C4-2B (cell line): ENCODE measurements at regions not wholly inside any gene's neighbourhood (a gene's known extent, or its start where the extent isn't known, plus 50 kb on each side); places are given as distances from the start of the nearest gene placed in this dataset.

Source experiments
- ZFX ChIP-seq: fragments of 450-650 bp; IDR thresholded peaks from 2 replicates; pipeline ENCODE4 v1.6.1; 2017
- TF ChIP-seq, protein P1 (sequence below): fragments of 450-650 bp; conservative IDR thresholded peaks from 2 replicates; pipeline ENCODE4 v1.5.1; 2017; ENCODE audit warnings: mild to moderate bottlenecking

DNA sequence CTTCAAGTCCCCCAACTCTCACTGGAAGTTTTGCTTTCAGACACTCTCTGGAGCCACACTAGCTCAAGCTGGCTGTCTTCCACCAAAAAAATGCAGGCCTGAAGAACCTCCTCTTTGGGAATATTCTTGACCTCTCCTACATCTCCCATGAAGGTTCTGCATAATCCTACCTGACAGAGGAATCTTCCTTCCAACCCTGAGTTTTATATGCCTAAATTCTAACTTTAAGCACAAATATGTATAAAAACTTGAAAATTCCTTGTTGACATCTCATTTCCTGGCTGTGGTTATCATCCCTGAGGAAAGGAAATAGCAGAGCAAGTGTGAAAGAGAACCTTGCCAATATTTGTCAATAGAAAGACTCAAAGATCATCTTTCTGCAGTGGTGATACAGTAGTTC, 249.0 kb downstream of the LPIN1 start:
- TF ChIP-seq, protein P1, sequence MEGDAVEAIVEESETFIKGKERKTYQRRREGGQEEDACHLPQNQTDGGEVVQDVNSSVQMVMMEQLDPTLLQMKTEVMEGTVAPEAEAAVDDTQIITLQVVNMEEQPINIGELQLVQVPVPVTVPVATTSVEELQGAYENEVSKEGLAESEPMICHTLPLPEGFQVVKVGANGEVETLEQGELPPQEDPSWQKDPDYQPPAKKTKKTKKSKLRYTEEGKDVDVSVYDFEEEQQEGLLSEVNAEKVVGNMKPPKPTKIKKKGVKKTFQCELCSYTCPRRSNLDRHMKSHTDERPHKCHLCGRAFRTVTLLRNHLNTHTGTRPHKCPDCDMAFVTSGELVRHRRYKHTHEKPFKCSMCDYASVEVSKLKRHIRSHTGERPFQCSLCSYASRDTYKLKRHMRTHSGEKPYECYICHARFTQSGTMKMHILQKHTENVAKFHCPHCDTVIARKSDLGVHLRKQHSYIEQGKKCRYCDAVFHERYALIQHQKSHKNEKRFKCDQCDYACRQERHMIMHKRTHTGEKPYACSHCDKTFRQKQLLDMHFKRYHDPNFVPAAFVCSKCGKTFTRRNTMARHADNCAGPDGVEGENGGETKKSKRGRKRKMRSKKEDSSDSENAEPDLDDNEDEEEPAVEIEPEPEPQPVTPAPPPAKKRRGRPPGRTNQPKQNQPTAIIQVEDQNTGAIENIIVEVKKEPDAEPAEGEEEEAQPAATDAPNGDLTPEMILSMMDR, result no peak
- no peak for TF ChIP-seq ZFX
